ENCODE measurements at regions not wholly inside any gene's neighbourhood (a gene's known extent, or its start where the extent isn't known, plus 50 kb on each side); places are given as distances from the start of the nearest gene placed in this dataset.

GRCh38 chr5:60447488-60447920, 252.5 kb downstream of the DEPDC1B start (continued):
- TF ChIP-seq, protein P1, sequence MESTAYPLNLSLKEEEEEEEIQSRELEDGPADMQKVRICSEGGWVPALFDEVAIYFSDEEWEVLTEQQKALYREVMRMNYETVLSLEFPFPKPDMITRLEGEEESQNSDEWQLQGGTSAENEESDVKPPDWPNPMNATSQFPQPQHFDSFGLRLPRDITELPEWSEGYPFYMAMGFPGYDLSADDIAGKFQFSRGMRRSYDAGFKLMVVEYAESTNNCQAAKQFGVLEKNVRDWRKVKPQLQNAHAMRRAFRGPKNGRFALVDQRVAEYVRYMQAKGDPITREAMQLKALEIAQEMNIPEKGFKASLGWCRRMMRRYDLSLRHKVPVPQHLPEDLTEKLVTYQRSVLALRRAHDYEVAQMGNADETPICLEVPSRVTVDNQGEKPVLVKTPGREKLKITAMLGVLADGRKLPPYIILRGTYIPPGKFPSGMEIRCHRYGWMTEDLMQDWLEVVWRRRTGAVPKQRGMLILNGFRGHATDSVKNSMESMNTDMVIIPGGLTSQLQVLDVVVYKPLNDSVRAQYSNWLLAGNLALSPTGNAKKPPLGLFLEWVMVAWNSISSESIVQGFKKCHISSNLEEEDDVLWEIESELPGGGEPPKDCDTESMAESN (CRISPR knock-in tag; conservative IDR thresholded peaks at IDR 0.05), result no peak
- no peak for TF ChIP-seq NFE2L1 (CRISPR knock-in tag; IDR thresholded peaks at IDR 0.05; ENCODE audit: borderline replicate concordance)
- TF ChIP-seq ZNF24 (IDR thresholded peaks at IDR 0.05), result no peak
- peak; percentile 99 for TF ChIP-seq ISL2 (CRISPR knock-in tag; IDR thresholded peaks at IDR 0.05)
- TF ChIP-seq, protein P2, sequence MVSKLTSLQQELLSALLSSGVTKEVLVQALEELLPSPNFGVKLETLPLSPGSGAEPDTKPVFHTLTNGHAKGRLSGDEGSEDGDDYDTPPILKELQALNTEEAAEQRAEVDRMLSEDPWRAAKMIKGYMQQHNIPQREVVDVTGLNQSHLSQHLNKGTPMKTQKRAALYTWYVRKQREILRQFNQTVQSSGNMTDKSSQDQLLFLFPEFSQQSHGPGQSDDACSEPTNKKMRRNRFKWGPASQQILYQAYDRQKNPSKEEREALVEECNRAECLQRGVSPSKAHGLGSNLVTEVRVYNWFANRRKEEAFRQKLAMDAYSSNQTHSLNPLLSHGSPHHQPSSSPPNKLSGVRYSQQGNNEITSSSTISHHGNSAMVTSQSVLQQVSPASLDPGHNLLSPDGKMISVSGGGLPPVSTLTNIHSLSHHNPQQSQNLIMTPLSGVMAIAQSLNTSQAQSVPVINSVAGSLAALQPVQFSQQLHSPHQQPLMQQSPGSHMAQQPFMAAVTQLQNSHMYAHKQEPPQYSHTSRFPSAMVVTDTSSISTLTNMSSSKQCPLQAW (CRISPR knock-in tag; IDR thresholded peaks at IDR 0.05), result peak; percentile 28; the same call in 1 of the 2 replicates
- peak; percentile 73 for TF ChIP-seq THAP11 (CRISPR knock-in tag; IDR thresholded peaks at IDR 0.05)
- TF ChIP-seq RCOR2 (CRISPR knock-in tag; IDR thresholded peaks at IDR 0.05), result peak; percentile 100
- TF ChIP-seq NFATC3 (CRISPR knock-in tag; IDR thresholded peaks at IDR 0.05), result no peak
- no peak for TF ChIP-seq ZFY (CRISPR knock-in tag; IDR thresholded peaks at IDR 0.05)
- peak; percentile 100 for TF ChIP-seq HDAC2 (CRISPR knock-in tag; IDR thresholded peaks at IDR 0.05)
- TF ChIP-seq ZBTB21 (CRISPR knock-in tag; IDR thresholded peaks at IDR 0.05), result no peak
- TF ChIP-seq CBFB (CRISPR knock-in tag; IDR thresholded peaks at IDR 0.05), result peak; percentile 61; the same call in 1 of the 2 replicates
- no peak for TF ChIP-seq FOSL1 (CRISPR knock-in tag; IDR thresholded peaks at IDR 0.05; ENCODE audit: borderline replicate concordance)
- TF ChIP-seq KMT2B (CRISPR knock-in tag; IDR thresholded peaks at IDR 0.05), result peak; percentile 68
- no peak for TF ChIP-seq ADNP (CRISPR knock-in tag; IDR thresholded peaks at IDR 0.05)
- no peak for TF ChIP-seq NFE2 (CRISPR knock-in tag; IDR thresholded peaks at IDR 0.05)
- TF ChIP-seq RXRB (CRISPR knock-in tag; IDR thresholded peaks at IDR 0.05; ENCODE audit: borderline replicate concordance), result peak; percentile 96
- TF ChIP-seq ZNF136 (CRISPR knock-in tag; IDR thresholded peaks at IDR 0.05; ENCODE audit: low read depth), result no peak
- TF ChIP-seq TGIF2 (CRISPR knock-in tag; IDR thresholded peaks at IDR 0.05), result no peak
- TF ChIP-seq ZSCAN21 (CRISPR knock-in tag; IDR thresholded peaks at IDR 0.05; ENCODE audit: borderline replicate concordance), result 0 out of 2 replicates have a peak, but pooled peaks have one; percentile 49
- TF ChIP-seq, protein P3, sequence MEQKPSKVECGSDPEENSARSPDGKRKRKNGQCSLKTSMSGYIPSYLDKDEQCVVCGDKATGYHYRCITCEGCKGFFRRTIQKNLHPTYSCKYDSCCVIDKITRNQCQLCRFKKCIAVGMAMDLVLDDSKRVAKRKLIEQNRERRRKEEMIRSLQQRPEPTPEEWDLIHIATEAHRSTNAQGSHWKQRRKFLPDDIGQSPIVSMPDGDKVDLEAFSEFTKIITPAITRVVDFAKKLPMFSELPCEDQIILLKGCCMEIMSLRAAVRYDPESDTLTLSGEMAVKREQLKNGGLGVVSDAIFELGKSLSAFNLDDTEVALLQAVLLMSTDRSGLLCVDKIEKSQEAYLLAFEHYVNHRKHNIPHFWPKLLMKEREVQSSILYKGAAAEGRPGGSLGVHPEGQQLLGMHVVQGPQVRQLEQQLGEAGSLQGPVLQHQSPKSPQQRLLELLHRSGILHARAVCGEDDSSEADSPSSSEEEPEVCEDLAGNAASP (CRISPR knock-in tag; IDR thresholded peaks at IDR 0.05; ENCODE audit: borderline replicate concordance), result peak; percentile 94
- no peak for TF ChIP-seq ZFP41 (CRISPR knock-in tag; IDR thresholded peaks at IDR 0.05; ENCODE audit: borderline replicate concordance)
- no peak for TF ChIP-seq IRX3 (CRISPR knock-in tag; IDR thresholded peaks at IDR 0.05; ENCODE audit: borderline replicate concordance, low read depth)
